Retinal pigment epithelial cell (primary cell): ENCODE measurements at regions not wholly inside any gene's neighbourhood (a gene's known extent, or its start where the extent isn't known, plus 50 kb on each side); places are given as distances from the start of the nearest gene placed in this dataset.

Experiments used
- DNase-seq: peaks from one replicate; pipeline ENCODE4 v3.0.0-alpha.2; 2010; ENCODE audit warnings: low read depth
- H3K4me3 ChIP-seq: 2 replicates; pipeline ENCODE4 v1.5.1; 2011; ENCODE audit warnings: mild to moderate bottlenecking, low read length, control low read depth, moderate library complexity
- TF ChIP-seq, protein P1 (sequence below): conservative IDR thresholded peaks from 2 replicates; pipeline ENCODE4 v1.5.1; 2011; ENCODE audit warnings: low read depth, low read length, control low read depth, inconsistent platforms

DNA sequence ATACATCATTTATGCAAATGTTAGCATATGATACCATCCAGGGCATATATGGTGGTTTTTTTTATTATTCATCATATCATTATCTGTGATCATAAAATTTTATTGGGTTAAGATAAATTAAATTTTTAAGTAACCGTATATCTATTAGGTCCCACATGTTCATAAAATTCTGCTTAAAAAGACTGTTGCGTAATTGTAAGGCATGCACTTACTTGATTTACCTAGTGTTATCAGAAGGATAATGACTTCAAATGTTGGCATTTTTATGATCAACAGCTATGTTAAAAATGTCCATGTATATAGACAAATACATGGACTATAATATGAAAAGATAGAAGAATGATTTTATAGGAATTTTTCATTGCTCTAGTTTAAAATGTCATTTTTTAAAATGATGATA lies 1625.5 kb upstream of the CELF4 start:
- no peak overlapping the region for H3K4me3 ChIP-seq
- TF ChIP-seq, protein P1, sequence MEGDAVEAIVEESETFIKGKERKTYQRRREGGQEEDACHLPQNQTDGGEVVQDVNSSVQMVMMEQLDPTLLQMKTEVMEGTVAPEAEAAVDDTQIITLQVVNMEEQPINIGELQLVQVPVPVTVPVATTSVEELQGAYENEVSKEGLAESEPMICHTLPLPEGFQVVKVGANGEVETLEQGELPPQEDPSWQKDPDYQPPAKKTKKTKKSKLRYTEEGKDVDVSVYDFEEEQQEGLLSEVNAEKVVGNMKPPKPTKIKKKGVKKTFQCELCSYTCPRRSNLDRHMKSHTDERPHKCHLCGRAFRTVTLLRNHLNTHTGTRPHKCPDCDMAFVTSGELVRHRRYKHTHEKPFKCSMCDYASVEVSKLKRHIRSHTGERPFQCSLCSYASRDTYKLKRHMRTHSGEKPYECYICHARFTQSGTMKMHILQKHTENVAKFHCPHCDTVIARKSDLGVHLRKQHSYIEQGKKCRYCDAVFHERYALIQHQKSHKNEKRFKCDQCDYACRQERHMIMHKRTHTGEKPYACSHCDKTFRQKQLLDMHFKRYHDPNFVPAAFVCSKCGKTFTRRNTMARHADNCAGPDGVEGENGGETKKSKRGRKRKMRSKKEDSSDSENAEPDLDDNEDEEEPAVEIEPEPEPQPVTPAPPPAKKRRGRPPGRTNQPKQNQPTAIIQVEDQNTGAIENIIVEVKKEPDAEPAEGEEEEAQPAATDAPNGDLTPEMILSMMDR: no peak
- DNase-seq: no peak

DNA sequence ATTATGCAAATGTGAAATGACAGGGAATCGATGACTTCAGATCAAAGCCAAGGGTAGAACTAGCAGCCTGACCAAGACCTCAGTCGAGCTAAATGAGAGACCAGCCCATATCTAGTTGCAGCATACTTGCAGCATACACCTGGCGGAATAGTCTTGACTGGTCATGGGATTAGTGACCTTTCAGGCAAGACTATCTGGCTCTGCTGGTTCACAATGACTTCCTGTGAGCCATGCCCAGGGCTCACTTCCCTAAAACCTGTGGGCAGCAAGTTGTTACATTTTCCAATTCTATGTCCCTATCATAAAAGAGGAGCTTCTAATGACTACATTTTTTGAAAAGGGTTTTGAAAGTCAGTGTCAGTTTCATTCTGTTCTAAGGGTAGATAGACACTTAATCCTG lies 1624.9 kb upstream of the CELF4 start:
- TF ChIP-seq, protein P1: no peak
- H3K4me3 ChIP-seq: no peak overlapping the region
- no peak for DNase-seq

DNA sequence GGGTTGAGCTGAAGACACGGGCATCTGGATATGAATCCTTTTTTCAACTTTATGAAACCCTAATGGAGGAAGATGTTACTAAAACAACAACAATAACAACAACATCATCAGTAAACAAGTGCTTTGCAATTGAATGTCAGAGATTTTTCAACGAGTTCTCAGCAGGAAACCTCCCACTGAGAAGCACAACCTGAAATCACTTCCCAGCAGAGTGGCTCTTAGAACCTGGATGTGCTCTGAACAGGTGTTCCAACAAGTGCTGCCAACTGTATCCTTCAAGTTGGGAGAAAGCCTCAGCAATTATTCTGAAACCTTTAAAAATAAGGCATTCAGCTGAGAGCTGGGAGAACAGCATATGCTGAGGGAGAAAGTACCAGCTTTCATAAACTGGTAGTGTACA lies 1622.7 kb upstream of the CELF4 start:
- no peak overlapping the region for H3K4me3 ChIP-seq
- DNase-seq: no peak
- TF ChIP-seq, protein P1: no peak

DNA sequence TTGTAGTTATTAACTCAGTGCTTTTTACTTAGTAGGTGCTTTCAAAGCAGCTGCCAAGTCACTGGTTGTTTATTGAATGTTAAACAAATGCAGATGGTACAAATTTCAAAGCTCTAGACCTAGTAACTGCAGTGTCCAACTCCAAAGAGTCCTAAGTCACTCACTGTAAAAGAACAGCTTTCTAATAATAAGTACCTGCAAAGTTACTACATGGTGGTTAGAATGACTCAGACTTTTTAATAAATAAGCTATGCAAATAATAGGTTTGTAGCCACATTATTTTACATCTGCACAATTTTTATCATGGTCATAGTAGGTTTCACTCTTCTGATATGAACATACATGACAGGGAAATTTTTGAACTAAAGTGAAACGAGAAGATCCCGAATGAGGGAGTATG lies 1620.4 kb upstream of the CELF4 start:
- TF ChIP-seq, protein P1: no peak
- no peak overlapping the region for H3K4me3 ChIP-seq
- DNase-seq: no peak

DNA sequence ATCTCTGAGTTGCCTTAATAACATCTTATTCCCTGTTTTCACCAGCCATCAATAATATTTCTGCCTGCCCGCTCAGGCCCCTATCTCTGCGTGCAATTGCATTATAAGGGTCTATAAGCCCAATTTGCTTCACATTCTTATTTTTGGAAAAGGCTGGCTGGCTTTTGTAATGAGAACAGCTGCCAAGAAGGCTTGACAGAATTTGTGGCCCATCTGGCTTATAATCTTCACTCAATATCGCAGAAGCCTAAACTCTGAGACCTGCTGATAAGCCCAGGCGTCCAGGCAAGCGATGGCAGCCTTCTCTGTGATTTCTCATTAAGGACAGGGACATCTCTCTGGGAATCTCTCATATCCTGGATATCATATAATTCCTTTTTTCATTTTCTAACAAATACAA lies 1618.6 kb upstream of the CELF4 start:
- DNase-seq: no peak
- no peak overlapping the region for H3K4me3 ChIP-seq
- TF ChIP-seq, protein P1: no peak

DNA sequence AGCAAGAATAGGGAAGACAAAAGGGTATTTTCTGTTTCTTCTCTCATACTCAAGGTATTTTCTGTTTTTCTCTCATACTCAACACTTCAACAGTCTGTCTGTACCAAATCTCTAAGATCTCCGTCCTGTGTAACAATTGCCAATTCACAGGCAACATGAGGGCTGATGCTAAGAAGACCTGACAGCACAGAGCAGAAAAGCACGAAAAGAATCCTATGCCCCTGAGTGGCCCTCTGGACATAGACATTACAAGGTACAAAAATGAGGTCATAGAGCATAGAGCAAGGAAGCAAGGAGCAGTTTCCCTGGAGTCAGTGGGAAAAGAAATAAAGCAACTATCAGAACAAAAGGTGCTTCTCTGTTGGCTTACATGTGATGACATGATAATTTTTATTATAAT lies 1612.6 kb upstream of the CELF4 start:
- TF ChIP-seq, protein P1: no peak
- DNase-seq: peak; percentile 25
- no peak overlapping the region for H3K4me3 ChIP-seq

DNA sequence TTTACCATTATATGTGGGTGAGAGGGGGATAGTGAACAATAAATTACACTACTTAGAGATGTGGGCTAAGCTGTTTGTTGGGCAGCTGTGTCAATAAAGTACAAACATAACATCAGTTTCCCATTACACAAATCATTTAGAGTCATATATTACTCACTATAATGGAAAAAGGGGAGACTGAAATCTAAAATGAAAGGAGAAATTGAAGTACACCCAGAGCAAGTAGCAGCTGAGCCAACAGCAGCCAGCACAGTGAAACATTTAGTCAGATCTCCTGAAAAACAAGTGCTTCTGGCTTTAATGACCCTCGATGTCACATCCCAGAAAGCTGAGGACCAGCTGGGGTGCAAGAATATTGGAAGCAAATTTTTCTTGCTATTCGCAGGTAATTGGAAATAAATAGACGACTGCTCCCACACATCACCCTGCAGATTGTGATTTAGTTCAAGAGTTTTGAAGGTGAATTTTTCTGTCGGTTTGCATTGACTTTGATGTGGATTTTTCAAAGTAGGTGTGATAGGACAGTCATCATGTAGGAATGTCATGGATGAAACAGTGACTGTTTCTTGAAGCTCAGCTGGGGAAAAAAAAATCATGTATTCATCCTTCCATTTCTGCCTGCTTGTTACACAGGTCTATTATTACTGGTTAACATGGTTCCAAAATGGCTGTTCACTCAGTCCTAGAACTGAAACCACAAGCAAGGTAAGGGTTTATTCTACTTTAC lies 1607.3 kb upstream of the CELF4 start:
- TF ChIP-seq, protein P1: no peak
- no peak for DNase-seq
- no peak overlapping the region for H3K4me3 ChIP-seq
